Lower leg skin (tissue), 3 donors: ENCODE measurements at regions not wholly inside any gene's neighbourhood (a gene's known extent, or its start where the extent isn't known, plus 50 kb on each side); places are given as distances from the start of the nearest gene placed in this dataset.
"Not testable (repeated sequence)": the region's sequence is repeated elsewhere in the genome, so short reads cannot be mapped to it uniquely, and the experiment has no call there.

Experiments used
- POLR2A ChIP-seq, 2 donors: fragments of 450-650 bp; IDR thresholded peaks; one replicate each; pipeline ENCODE4 v1.6.1; 2016 to 2017; ENCODE audit warnings: antibody characterized with exemption in 2 of 2, mild to moderate bottlenecking in 1 of 2, moderate library complexity in 1 of 2
- TF ChIP-seq, protein P1 (sequence below), 3 donors: fragments of 450-650 bp; IDR thresholded peaks; one replicate each; pipeline ENCODE4 v1.5.1; 2016; ENCODE audit warnings: antibody characterized with exemption in 3 of 3, mild to moderate bottlenecking in 3 of 3, moderate library complexity in 2 of 3

- TF ChIP-seq, protein P1, sequence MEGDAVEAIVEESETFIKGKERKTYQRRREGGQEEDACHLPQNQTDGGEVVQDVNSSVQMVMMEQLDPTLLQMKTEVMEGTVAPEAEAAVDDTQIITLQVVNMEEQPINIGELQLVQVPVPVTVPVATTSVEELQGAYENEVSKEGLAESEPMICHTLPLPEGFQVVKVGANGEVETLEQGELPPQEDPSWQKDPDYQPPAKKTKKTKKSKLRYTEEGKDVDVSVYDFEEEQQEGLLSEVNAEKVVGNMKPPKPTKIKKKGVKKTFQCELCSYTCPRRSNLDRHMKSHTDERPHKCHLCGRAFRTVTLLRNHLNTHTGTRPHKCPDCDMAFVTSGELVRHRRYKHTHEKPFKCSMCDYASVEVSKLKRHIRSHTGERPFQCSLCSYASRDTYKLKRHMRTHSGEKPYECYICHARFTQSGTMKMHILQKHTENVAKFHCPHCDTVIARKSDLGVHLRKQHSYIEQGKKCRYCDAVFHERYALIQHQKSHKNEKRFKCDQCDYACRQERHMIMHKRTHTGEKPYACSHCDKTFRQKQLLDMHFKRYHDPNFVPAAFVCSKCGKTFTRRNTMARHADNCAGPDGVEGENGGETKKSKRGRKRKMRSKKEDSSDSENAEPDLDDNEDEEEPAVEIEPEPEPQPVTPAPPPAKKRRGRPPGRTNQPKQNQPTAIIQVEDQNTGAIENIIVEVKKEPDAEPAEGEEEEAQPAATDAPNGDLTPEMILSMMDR (IDR thresholded peaks at IDR 0.05), result not testable (repeated sequence)
- not testable (repeated sequence) for TF ChIP-seq POLR2A (IDR thresholded peaks at IDR 0.05)
These were observed 77.1 kb upstream of the TNK2 start for GRCh38 chr3:195985348-195985920.
